OCI-M1 (cell line): ENCODE measurements at regions not wholly inside any gene's neighbourhood (a gene's known extent, or its start where the extent isn't known, plus 50 kb on each side); places are given as distances from the start of the nearest gene placed in this dataset.

Experiments used
- DNase-seq: peaks from one replicate; lab custom pipeline; 2025; lab: John Stamatoyannopoulos, UW

DNA sequence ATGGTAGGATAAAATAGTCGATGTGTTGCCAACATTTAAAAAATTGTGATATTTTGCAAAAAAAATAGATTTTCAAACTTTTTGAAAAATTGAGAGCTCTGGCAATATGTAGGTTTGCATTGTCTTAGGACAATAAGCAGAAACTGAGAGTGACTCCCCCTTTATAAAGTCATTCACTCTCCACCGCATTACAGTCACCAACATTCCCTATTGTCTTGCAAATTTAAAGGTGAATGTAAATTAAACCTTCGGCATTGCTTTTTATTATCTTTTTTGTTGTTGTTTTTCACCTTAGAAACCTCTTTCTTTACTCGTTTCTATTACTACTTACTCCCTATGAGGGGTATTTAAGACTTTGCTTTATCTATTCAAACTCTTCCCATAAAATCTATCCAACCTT, 944.2 kb downstream of the DTWD2 start:
- no peak for DNase-seq

DNA sequence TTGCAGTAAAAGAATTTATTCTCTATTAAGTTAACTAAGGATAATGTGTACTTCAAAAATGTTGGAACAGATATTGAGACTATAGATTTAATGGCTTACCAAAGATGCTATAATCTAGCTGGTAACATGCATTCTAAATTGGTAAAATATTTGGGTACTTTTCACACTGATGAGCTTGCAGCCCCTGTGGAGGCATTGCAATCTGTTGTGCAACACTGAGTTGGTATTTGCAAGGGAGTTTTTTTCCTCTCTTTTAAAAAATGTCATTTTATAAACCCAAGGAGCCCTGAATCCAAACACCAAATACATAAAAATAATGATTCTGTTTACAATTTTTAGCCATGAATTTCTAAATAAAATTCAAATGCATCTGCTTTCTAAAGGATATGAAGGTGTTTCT, 944.8 kb downstream of the DTWD2 start:
- DNase-seq, result no peak

DNA sequence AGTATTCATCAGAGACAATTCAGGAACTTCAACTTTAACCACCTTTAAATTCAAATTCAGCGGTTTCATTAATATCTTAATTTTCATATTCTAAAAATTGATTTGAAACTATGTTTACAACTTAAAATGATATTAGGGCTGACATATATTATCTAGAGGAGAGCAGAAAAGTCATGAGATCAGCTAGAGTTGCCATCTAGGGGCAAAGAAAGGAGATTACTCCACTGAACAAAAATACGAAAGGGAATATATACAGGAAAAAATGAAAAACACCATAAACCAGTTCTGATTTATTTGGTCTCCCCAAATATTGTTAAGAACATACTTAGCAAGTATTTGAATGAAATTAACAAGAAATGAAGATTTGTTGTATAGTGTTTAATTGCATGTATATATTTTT, 946.3 kb downstream of the DTWD2 start:
- no peak for DNase-seq

DNA sequence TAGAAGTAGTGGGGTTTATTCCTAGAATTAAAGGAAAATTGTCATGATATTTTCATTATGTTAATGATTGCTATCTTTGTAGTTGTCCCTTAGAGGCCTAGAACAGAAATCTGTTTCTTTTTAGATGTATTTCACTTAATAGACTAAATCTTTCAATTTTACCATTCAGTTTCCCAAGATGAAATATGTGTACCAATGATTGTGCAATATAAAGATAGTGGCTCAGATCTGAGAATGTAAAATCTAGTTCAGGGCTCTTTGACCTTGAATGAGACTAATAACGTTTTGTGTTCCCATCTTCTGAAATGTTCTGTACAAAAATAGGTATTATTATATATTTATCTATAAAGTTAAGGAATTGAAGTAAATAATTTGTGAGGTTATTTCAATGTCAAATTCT, 947.9 kb downstream of the DTWD2 start:
- DNase-seq, result no peak

DNA sequence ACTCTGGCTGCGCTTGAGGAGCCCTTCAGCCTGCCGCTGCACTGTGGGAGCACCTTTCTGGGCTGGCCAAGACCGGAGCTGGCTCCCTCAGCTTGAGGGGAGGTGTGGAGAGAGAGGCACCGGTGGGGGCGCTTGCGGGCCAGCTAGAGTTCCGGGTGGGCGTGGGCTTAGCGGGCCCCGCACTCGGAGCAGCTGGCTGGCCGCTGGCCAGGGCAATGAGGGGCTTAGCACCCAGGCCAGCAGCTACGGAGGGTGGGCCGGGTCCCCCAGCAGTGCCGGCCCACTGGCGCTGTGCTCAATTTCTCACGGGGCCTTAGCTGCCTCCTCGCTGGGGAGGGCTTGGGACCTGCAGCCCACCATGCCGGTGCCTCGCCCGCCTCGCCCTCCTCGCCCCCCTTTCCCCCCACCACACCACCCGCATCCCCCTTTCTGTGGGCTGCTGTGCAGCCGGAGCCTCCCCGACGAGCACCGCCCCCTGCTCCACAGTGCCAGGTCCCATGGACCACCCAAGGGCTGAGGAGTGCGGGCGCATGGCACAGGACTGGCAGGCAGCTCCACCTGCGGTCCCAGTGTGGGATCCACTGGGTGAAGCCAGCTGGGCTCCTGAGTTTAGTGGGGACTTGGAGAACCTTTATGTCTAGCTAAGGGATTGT, 954.5 kb downstream of the DTWD2 start:
- no peak for DNase-seq

DNA sequence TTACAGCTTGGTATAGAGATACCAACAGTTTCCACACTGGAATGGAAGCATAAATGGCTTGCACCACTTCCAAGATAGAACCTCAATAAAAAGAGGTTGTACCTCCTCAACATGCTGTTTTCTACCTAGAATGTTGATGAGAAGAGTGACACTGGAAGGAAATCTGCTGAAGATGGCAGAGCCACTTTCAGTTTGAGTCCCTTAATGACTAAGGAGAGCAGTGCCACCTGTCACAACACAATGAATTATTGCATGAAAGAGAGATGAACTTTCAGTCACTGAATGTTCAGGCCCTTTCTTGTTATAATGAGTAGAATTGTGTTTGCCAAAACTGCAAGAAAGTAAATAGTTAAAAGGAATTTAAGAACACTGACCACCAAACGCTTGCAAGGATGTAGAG, 958.5 kb downstream of the DTWD2 start:
- no peak for DNase-seq

DNA sequence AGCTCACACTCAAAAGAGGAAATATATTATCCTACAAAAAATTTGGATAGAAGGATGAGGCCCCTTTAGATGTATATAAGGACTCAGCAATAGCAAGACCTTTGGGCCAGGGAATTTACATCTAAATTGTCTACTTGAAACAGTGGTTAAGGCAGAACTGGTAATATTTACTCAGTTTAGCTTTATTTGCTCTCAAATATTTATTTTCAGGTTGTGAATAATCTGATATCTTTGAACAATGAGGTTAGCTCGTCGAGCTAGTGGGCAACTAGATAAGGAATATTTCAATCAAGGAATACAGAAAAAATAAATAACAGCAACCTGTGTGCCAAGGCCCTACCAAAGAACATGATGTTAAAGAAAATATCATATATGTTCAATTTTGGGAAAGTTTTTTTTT, 966.3 kb downstream of the DTWD2 start:
- DNase-seq, result no peak

DNA sequence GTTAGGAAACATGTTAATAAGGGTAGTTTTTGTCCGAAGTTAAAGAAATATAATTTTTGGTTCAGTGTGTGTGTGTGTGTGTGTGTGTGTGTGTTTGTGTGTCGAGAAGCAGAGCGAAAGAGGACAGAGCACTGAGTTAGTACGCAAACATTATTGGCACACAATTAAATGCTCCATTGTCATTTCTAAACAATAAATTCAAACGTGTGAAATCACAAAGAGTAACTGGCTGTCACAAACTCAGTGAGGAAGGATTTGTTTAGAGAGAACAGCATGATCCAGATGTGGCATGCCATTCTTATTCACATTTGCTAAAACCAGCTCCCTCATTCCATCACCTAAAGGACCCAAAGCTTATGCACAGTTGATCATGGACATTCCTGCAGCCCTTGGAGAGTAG, 970.8 kb downstream of the DTWD2 start:
- no peak for DNase-seq

DNA sequence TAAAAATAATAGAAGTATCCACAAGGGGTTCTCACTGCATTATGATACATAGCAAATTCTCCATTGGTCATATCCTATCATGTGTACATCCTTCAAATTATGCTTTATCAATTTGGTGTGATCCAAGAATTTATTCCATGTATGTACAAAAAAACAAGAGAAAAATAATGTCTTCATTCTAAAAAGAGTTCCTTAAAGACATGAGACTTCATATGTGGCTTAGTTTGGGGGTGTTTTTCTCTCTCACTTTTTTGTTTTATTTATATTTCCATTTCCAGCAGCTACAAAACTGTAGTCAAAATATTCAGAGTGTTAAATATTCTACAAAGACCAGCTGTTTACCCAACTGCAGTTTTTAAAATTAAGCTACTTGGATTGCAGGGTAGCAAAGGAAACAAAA, 972.0 kb downstream of the DTWD2 start:
- no peak for DNase-seq

DNA sequence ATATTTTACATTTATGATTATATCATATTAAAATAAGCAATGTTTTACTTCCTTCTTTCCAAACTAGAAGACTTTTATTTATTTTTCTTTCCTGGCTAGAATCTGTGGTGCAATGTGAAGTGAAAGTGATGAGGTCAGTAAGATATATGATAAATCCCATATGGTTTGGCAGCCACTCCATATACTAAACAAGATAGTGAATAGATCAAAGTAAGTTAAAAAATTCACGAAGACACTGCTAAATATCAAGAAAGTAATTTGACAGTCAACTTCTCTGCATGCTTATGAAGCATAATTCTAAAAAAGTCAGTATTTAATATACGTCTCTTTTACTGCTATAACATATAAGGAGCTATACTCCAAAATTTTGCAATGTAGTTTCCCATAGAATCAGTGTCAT, 972.8 kb downstream of the DTWD2 start:
- no peak for DNase-seq

DNA sequence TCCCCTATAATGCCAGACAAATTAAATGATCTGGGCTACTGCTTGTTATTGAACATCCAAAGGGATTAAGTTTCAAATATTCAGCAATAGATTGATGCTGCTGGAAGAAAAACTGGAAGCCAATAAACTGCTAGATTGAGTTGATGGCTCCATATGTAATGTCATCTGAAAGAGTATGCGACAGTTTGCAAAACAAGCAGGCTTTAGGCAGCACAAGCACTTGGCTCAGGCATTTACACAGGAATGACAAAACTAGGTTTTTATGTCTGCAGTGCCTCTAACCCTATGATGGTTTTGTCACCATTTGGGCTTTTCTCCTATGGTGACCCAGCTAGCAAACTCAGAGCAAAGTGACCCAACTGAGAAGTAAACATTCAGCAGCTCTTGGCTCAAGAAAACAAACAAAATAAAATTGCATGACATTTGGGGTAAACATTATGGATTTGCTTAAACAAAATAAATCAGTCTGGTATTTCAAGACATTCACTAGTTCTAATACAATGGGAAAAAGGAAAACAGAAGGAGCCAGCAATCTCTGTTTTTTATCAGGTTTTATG, 978.5 kb downstream of the DTWD2 start:
- no peak for DNase-seq

DNA sequence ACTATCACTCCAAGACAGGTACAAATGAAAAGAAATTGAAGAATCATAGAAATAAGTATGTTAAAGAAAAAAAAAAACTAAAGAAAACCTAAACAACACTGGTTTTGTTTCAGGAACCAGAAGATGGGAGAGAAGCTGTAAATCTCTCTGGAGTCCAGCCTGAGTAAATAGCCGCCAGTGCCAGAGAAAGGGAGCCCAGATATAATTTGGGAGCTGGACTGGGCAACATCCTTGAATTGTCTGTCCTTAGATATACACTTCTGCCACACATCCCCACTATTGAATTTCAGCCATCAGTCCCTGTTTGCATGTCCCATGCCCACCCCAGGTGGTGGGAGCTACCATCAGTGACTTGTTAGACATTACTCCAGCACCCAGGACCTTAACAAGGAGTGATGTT, 979.6 kb downstream of the DTWD2 start:
- DNase-seq, result no peak

DNA sequence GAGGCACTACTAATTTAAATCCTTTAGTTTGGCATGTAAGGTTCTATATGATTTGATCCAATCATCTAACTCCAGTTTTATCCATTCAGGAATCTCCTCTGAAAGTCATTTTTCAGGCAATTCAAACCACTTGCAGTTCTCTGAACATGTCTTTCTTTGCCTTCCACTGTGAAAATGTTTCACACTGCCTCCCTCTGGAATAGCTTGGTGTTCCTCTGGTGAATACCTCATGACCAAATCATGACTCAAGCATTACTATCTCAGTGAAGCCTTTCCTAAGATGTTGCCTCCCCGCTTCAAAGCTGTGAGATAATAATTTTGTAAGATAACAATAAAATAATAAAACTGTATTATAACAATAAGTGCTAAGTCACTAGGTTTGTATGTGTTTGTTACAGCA, 981.1 kb downstream of the DTWD2 start:
- no peak for DNase-seq

DNA sequence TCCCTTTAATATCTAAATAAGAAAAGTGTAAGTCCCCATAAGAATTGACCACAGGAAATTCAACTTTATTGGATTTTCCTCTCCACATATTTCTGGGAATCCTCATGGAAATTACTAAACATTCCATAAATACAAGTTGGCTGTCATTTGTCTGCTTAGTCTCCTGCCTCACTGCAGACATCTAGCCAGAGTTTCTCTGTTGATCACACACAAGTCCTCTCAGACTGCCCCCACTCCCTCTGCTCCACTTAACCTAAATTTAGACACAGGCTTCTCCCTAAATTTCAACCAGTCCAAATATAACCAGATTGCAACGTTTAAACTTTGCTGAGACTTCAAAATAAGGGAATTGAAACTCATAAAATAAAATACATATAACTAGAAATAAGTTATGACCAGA, 982.1 kb downstream of the DTWD2 start:
- DNase-seq, result no peak

DNA sequence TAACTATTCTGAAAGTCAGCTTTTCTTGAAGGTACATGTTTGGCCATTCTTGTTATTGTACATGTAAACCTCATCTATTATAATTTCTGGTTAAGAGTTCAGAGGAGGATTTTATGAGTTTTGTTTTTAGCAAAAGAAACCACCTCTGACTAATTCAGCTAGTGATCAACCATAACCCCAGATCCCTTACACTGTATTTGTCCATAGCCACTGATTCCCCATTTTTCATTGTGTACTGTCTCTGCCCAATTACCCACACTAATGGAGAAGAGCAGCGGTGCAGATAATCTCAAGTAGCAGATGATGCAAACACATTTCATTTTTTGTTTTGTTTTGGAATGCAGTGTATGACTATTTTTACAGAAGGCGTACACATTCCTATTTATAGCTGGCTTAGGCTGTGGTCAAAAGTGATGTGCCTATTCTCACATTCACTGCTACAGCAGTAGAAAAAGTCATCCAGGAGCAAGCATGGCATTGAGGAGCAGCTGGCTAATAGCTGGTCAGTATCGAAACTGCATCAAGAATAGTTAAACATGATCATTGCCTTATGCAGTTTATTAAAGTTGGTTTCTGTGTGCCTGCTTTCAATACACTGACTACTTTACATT, 988.3 kb downstream of the DTWD2 start:
- DNase-seq, result no peak

DNA sequence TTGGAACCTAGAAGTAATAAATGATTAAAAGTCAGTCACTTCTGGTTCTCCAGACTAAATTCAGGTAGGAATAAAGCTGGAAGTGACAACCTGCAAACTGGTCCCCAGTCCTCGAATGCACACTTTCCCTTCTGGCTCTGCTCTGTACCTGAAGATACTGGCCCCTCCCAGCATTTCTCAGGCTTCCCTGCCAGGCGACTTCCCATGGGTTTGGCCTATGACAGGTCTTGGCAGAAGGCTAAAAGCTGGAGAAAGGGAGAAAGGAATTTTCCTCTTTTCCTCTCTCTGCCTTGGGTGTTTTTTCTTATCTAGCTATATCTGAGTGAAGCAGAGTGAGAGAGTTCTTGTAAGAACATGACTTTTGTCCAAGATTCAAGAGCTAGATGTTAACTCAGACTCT, 1005.7 kb downstream of the DTWD2 start:
- no peak for DNase-seq

DNA sequence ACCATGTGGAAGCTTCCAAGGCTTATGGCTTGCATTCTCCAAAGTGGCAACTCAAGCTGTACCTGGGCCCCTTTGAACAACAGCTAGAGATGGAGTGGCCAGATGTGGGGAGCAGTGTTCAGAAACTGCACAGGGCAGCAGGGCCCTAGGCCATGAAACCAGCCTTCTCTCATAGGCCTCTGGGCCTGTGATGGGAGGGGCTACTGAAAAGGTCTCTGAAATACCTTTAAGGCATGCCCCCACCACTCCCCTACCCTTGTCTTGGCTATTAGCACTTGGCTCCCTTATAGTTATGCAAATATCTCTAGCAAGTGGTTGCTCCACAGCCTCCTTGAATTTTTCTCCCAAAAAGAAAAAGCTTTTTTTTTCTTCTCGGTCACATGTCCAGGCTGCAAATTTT, 1014.6 kb downstream of the DTWD2 start:
- no peak for DNase-seq

DNA sequence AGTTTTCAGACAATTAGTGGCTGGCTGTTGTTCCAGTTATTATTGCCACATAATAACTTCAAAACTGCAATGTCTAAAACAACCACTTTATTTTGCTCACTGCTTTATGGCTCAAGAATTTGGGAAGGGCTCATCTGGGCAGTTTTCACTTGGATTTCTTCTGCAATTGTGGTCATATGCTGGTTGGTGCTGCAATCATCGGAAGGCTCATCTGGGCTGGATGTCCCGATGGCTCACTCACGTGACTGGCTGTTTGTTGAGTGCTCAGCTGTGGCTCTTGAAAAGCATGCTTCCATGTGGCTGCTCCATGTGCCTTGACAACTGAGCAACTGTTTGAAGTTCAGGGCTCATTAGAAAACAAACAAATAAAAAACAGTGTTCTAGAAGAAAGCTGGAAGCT, 1032.5 kb downstream of the DTWD2 start:
- DNase-seq, result no peak

DNA sequence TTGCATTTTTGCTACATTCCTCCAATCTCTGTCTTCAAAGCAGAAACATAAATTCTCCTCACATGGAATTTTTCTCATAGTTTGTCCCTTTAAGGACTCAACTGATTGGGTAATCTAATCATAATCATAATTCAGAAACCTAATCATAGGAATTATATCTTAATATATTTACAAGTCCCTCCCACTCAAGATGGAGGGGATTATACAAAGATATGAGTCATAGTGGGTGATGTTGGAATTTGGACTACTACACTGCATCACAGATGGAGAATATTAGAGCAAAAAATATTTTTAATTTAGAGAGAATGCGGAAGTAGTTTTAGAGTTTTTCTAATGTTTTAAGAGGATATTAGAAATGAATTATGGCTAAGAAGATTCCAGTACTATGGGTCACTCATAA, 1034.0 kb downstream of the DTWD2 start:
- no peak for DNase-seq

DNA sequence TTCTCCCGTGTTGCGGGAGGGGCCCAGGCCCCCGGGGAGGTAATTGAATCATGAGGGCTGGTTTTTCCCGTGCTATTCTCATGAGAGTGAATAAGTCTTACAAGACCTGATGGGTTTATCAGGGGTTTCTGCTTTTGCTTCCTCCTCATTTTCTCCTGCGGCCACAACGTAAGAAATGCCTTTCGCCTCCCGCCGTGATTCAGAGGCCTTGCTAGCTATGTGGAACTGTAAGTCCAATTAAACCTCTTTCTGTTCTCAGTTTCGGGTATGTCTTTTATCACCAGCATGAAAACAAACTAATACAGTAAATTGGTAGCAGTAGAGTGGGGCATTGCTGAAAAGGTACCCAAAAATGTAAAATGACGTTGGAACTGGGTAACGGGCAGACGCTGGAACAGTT, 1035.1 kb downstream of the DTWD2 start:
- DNase-seq, result no peak

DNA sequence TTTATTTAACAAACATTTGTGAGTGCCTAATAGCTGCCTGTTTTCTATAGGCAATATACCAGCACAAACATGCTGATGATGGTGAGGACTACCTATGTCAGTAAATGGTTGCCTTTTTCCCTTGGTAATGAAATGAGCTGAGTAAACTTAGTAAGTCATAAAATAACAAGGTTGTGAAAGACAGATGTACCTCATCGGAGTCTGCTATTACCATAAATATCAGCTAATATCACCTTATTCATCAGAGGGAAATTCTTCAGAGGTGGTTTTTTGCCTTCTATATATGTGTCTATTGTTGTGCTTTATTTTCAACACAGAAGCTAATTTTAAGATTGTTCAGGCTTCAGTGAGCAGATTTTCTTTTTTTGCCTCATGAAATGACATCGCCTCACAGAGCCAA, 1040.5 kb downstream of the DTWD2 start:
- DNase-seq, result no peak

DNA sequence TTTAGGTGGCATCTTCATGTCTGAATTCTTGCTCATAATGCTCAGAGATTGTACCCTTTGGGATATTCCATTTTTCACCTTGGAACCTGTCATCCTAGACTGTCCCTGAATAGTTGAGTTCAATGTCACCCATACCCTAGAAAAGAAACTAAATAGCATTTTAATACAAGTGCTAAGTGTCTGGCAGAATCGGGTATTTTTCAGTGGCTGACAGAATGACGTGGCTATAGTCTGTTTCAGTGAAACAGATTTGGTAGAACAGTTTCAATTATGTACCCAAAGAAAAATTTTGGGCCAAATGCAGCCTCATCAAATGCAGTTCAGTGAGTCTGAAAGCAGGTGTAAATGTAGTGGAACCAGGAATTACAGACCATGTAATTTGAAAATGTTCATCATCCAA, 1041.2 kb downstream of the DTWD2 start:
- DNase-seq, result no peak

DNA sequence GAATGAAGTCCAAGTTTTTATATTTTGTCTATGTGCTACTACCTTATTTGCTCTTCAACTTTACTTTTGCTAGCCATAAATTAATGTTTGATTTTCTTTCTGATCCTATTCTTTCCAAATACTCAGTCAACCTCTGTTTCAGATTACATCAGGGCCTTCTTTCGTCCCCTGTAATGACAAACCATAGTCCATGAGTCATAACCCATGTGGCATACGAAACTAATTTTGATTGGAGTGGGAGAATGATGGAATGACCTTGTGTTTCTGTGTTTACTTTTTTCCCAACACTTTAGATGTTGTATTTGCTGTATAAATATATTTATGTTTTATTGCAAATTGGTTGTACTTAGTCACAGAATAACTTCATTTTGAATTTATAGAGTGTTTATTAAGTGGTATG, 1043.1 kb downstream of the DTWD2 start:
- DNase-seq, result no peak

DNA sequence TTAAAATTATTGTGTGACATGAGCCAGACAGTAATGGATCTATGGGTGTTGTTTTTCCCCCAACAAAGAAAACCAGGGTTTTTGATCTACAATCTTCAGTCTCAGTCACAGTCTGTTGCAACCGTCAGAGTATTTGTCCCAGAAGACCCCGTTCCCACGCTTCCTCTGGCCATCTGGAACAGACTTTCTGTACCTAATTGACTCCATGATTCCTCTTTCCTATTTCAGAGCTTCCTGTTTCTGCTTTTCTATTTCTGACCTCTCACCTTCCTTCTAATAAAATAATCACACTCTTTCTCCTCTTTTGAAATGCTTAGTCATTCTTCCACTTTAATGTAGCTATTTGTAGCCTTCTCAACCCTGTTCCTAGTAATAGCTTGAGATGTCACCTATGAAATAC, 1044.8 kb downstream of the DTWD2 start:
- DNase-seq, result no peak
